ENCODE measurements at regions not wholly inside any gene's neighbourhood (a gene's known extent, or its start where the extent isn't known, plus 50 kb on each side); places are given as distances from the start of the nearest gene placed in this dataset.

GRCh38 chr9:104412238-104412637, 91.8 kb upstream of the OR13F1 start:
- no peaks in the 10 kb centered on the region for H3K4me1 ChIP-seq (ENCODE audit: insufficient read depth, low read length)
- H3K4me2 ChIP-seq (ENCODE audit: low read length): no peak overlapping the region
- H2AFZ ChIP-seq (ENCODE audit: low read depth, low read length): no peak overlapping the region
- H3K9me3 ChIP-seq (ENCODE audit: insufficient read depth, low read depth, low read length): no peaks in the 10 kb centered on the region
- H3K27ac Mint-ChIP-seq (ENCODE audit: unreplicated experiment): no peak overlapping the region
- no peaks in the 10 kb centered on the region for H4K20me1 ChIP-seq (ENCODE audit: insufficient read depth, low read length)
- H3K27me3 Mint-ChIP-seq (ENCODE audit: low read depth, unreplicated experiment): no peaks in the 10 kb centered on the region
- no peak overlapping the region for H3K9ac ChIP-seq (ENCODE audit: low read length)
- no peak for DNase-seq (ENCODE audit: low read depth)
- H3K4me1 Mint-ChIP-seq (ENCODE audit: low read depth, unreplicated experiment): no peaks in the 10 kb centered on the region
- H3K36me3 Mint-ChIP-seq (ENCODE audit: low read depth, unreplicated experiment): no peaks in the 10 kb centered on the region
- H3K4me3 ChIP-seq (ENCODE audit: insufficient read depth, low read depth, low read length): no peak overlapping the region
- H3K79me2 ChIP-seq (ENCODE audit: insufficient read depth, low read length): no peaks in the 10 kb centered on the region
- H3K9me3 Mint-ChIP-seq (ENCODE audit: unreplicated experiment): peaks cover 7% of the 10 kb centered on the region
- H3K4me3 Mint-ChIP-seq (ENCODE audit: unreplicated experiment): no peak overlapping the region
- TF ChIP-seq EZH2 (IDR thresholded peaks at IDR 0.05; ENCODE audit: insufficient read depth, low read length) (no peak), CTCF (IDR thresholded peaks at IDR 0.05; ENCODE audit: insufficient read depth, low read depth, low read length) (no peak)
- no peaks in the 10 kb centered on the region for H3K36me3 ChIP-seq (ENCODE audit: insufficient read depth, low read length)
- no peak for FAIRE-seq
- no peaks in the 10 kb centered on the region for H3K27me3 ChIP-seq (ENCODE audit: insufficient read depth, low read length)
- no peak overlapping the region for H3K27ac ChIP-seq (ENCODE audit: low read depth, low read length)

GRCh38 chr9:104416470-104416869, 87.6 kb upstream of the OR13F1 start:
- no peaks in the 10 kb centered on the region for H3K27me3 Mint-ChIP-seq (ENCODE audit: low read depth, unreplicated experiment)
- Histone ChIP-seq H3K9ac (ENCODE audit: low read length) (no peak overlapping the region), H3K36me3 (ENCODE audit: insufficient read depth, low read length) (no peaks in the 10 kb centered on the region), H3K4me3 (ENCODE audit: insufficient read depth, low read depth, low read length) (no peak overlapping the region), H3K9me3 (ENCODE audit: insufficient read depth, low read depth, low read length) (no peaks in the 10 kb centered on the region), H3K79me2 (ENCODE audit: insufficient read depth, low read length) (no peaks in the 10 kb centered on the region), H3K27me3 (ENCODE audit: insufficient read depth, low read length) (no peaks in the 10 kb centered on the region), H2AFZ (ENCODE audit: low read depth, low read length) (no peak overlapping the region), H4K20me1 (ENCODE audit: insufficient read depth, low read length) (no peaks in the 10 kb centered on the region), H3K4me1 (ENCODE audit: insufficient read depth, low read length) (no peaks in the 10 kb centered on the region), H3K4me2 (ENCODE audit: low read length) (no peak overlapping the region), H3K27ac (ENCODE audit: low read depth, low read length) (no peak overlapping the region)
- H3K27ac Mint-ChIP-seq (ENCODE audit: unreplicated experiment): no peak overlapping the region
- DNase-seq (ENCODE audit: low read depth) (no peak), FAIRE-seq (no peak)
- H3K4me3 Mint-ChIP-seq (ENCODE audit: unreplicated experiment): no peak overlapping the region
- H3K9me3 Mint-ChIP-seq (ENCODE audit: unreplicated experiment): peaks cover 7% of the 10 kb centered on the region
- H3K4me1 Mint-ChIP-seq (ENCODE audit: low read depth, unreplicated experiment): no peaks in the 10 kb centered on the region
- TF ChIP-seq CTCF (IDR thresholded peaks at IDR 0.05; ENCODE audit: insufficient read depth, low read depth, low read length): no peak
- no peak for TF ChIP-seq EZH2 (IDR thresholded peaks at IDR 0.05; ENCODE audit: insufficient read depth, low read length)
- H3K36me3 Mint-ChIP-seq (ENCODE audit: low read depth, unreplicated experiment): no peaks in the 10 kb centered on the region

- no peak for DNase-seq (ENCODE audit: low read depth)
- H3K9me3 ChIP-seq (ENCODE audit: insufficient read depth, low read depth, low read length): no peaks in the 10 kb centered on the region
- FAIRE-seq: no peak
- no peaks in the 10 kb centered on the region for H4K20me1 ChIP-seq (ENCODE audit: insufficient read depth, low read length)
- H3K4me1 ChIP-seq (ENCODE audit: insufficient read depth, low read length): no peaks in the 10 kb centered on the region
- no peak overlapping the region for H3K9ac ChIP-seq (ENCODE audit: low read length)
- no peaks in the 10 kb centered on the region for H3K36me3 ChIP-seq (ENCODE audit: insufficient read depth, low read length)
- no peaks in the 10 kb centered on the region for H3K27me3 ChIP-seq (ENCODE audit: insufficient read depth, low read length)
- no peak overlapping the region for H3K27ac ChIP-seq (ENCODE audit: low read depth, low read length)
- no peak for TF ChIP-seq EZH2 (IDR thresholded peaks at IDR 0.05; ENCODE audit: insufficient read depth, low read length)
- no peak for TF ChIP-seq CTCF (IDR thresholded peaks at IDR 0.05; ENCODE audit: insufficient read depth, low read depth, low read length)
- Mint-ChIP-seq H3K36me3 (ENCODE audit: low read depth, unreplicated experiment) (no peaks in the 10 kb centered on the region), H3K27me3 (ENCODE audit: low read depth, unreplicated experiment) (no peaks in the 10 kb centered on the region), H3K4me3 (ENCODE audit: unreplicated experiment) (no peak overlapping the region), H3K4me1 (ENCODE audit: low read depth, unreplicated experiment) (no peaks in the 10 kb centered on the region), H3K9me3 (ENCODE audit: unreplicated experiment) (peaks cover 7% of the 10 kb centered on the region), H3K27ac (ENCODE audit: unreplicated experiment) (no peak overlapping the region)
- H3K79me2 ChIP-seq (ENCODE audit: insufficient read depth, low read length): no peaks in the 10 kb centered on the region
- no peak overlapping the region for H3K4me2 ChIP-seq (ENCODE audit: low read length)
- H3K4me3 ChIP-seq (ENCODE audit: insufficient read depth, low read depth, low read length): no peak overlapping the region
- no peak overlapping the region for H2AFZ ChIP-seq (ENCODE audit: low read depth, low read length)
Measured at GRCh38 chr9:104417296-104417695, 86.8 kb upstream of the OR13F1 start.
